ENCODE measurements at regions not wholly inside any gene's neighbourhood (a gene's known extent, or its start where the extent isn't known, plus 50 kb on each side); places are given as distances from the start of the nearest gene placed in this dataset.
"Not testable (repeated sequence)": the region's sequence is repeated elsewhere in the genome, so short reads cannot be mapped to it uniquely, and the experiment has no call there.

- H3K9me3 ChIP-seq (ENCODE audit: insufficient read depth, low read depth): no peaks in the 10 kb centered on the region
- TF ChIP-seq, protein P1, sequence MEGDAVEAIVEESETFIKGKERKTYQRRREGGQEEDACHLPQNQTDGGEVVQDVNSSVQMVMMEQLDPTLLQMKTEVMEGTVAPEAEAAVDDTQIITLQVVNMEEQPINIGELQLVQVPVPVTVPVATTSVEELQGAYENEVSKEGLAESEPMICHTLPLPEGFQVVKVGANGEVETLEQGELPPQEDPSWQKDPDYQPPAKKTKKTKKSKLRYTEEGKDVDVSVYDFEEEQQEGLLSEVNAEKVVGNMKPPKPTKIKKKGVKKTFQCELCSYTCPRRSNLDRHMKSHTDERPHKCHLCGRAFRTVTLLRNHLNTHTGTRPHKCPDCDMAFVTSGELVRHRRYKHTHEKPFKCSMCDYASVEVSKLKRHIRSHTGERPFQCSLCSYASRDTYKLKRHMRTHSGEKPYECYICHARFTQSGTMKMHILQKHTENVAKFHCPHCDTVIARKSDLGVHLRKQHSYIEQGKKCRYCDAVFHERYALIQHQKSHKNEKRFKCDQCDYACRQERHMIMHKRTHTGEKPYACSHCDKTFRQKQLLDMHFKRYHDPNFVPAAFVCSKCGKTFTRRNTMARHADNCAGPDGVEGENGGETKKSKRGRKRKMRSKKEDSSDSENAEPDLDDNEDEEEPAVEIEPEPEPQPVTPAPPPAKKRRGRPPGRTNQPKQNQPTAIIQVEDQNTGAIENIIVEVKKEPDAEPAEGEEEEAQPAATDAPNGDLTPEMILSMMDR (conservative IDR thresholded peaks at IDR 0.05): no peak
- TF ChIP-seq EZH2 (IDR thresholded peaks at IDR 0.05; ENCODE audit: low read depth): no peak
- H3K79me2 ChIP-seq (ENCODE audit: low read depth): no peaks in the 10 kb centered on the region
- H4K20me1 ChIP-seq (ENCODE audit: insufficient read depth): no peaks in the 10 kb centered on the region
- no peaks in the 10 kb centered on the region for H3K4me1 ChIP-seq (replicated peaks; ENCODE audit: insufficient read depth)
- H3F3A ChIP-seq (ENCODE audit: insufficient read depth, low read depth): no peaks in the 10 kb centered on the region
- BruUV-seq (replicated peaks): no TSS peak
- no peaks in the 10 kb centered on the region for H3K36me3 ChIP-seq (ENCODE audit: low read depth)
- intact Hi-C loops (cut with micrococcal nuclease; ENCODE audit: unreplicated experiment): no loop called here
- no peak overlapping the region for H3K4me2 ChIP-seq
- H3K27me3 ChIP-seq (ENCODE audit: insufficient read depth, low read depth): no peaks in the 10 kb centered on the region
- no peak overlapping the region for H3K4me3 ChIP-seq
- H2AFZ ChIP-seq: no peak overlapping the region
- no peaks in the 10 kb centered on the region for H3K9me2 ChIP-seq (ENCODE audit: insufficient read depth)
- no peak for DNase-seq
- no peak overlapping the region for H3K27ac ChIP-seq
- CTCF ChIA-PET: no interaction called here
- POLR2A ChIA-PET (ENCODE audit: unreplicated experiment): no interaction called here
Observed at GRCh38 chr9:101814064-101814463, 75.6 kb upstream of the GRIN3A start.

DNA sequence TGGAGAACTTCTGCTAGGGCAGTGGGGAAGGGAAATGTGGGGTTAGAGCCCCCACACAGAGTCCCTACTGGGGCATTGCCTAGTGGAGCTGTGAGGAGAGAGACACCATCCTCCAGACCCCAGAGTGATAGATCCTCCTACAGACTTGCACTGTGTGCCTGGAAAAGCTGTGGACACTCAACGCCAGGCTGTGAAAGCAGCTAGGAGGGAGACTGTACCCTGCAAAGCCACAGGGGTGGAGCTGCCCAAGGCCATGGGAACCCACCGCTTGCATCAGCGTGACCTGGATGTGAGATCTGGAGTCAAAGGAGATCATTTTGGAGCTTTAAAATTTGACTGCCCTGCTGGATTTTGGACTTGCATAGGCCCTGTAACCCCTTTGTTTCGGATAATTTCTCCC is 69.4 kb upstream of the GRIN3A start:
- CTCF ChIA-PET; H3K27me3 ChIP-seq (ENCODE audit: insufficient read depth, low read depth); H3K4me3 ChIP-seq; BruUV-seq (replicated peaks); H3F3A ChIP-seq (ENCODE audit: insufficient read depth, low read depth); H3K4me2 ChIP-seq; H4K20me1 ChIP-seq (ENCODE audit: insufficient read depth); H3K4me1 ChIP-seq (replicated peaks; ENCODE audit: insufficient read depth); H2AFZ ChIP-seq; DNase-seq; intact Hi-C loops (cut with micrococcal nuclease; ENCODE audit: unreplicated experiment); H3K9me3 ChIP-seq (ENCODE audit: insufficient read depth, low read depth); H3K27ac ChIP-seq; POLR2A ChIA-PET (ENCODE audit: unreplicated experiment); H3K9me2 ChIP-seq (ENCODE audit: insufficient read depth); H3K79me2 ChIP-seq (ENCODE audit: low read depth); H3K36me3 ChIP-seq (ENCODE audit: low read depth): not testable (repeated sequence)

DNA sequence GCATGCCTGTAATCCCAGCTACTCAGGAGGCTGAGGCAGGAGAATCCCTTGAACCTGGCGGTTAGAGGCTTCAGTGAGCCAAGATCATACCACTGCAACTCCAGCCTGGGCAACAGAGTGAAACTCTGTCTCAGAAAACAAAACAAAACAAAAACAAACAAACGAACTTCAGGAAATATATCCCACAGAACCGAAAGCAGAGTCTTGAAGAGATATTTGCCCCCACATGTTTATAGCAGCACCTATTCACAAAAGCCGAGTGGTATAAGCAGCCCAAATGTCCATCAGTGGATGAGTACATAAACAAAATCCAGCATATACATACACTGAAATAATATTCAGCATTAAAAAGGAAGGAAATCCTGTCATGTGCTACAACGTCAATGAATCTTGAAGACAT is 57.6 kb upstream of the GRIN3A start:
- Histone ChIP-seq H3K4me1 (replicated peaks; ENCODE audit: insufficient read depth) (no peaks in the 10 kb centered on the region), H3K4me3 (no peak overlapping the region), H3K79me2 (ENCODE audit: low read depth) (no peaks in the 10 kb centered on the region), H3K9me3 (ENCODE audit: insufficient read depth, low read depth) (no peaks in the 10 kb centered on the region), H3K36me3 (ENCODE audit: low read depth) (no peaks in the 10 kb centered on the region), H3K27me3 (ENCODE audit: insufficient read depth, low read depth) (no peaks in the 10 kb centered on the region), H2AFZ (no peak overlapping the region; the same call in 1 of the 2 replicates), H3F3A (ENCODE audit: insufficient read depth, low read depth) (no peaks in the 10 kb centered on the region), H3K4me2 (no peak overlapping the region), H3K9me2 (ENCODE audit: insufficient read depth) (no peaks in the 10 kb centered on the region), H4K20me1 (ENCODE audit: insufficient read depth) (no peaks in the 10 kb centered on the region; the same call in 1 of the 2 replicates), H3K27ac (no peak overlapping the region)
- TF ChIP-seq, protein P1 (conservative IDR thresholded peaks at IDR 0.05): no peak
- TF ChIP-seq EZH2 (IDR thresholded peaks at IDR 0.05; ENCODE audit: low read depth): no peak
- no TSS peak for BruUV-seq (replicated peaks)
- POLR2A ChIA-PET (ENCODE audit: unreplicated experiment): no interaction called here
- DNase-seq: no peak
- CTCF ChIA-PET: no interaction called here
- intact Hi-C loops (cut with micrococcal nuclease; ENCODE audit: unreplicated experiment): loop anchor here (5.0 kb wide), 1 partner anchor 194 kb away; no protein-coding TSS in a partner anchor

GRCh38 chr9:101795147-101795546 is 56.7 kb upstream of the GRIN3A start:
- Histone ChIP-seq H3K4me3 (no peak overlapping the region), H3K4me1 (replicated peaks; ENCODE audit: insufficient read depth) (no peaks in the 10 kb centered on the region), H3K9me3 (ENCODE audit: insufficient read depth, low read depth) (no peaks in the 10 kb centered on the region), H3K79me2 (ENCODE audit: low read depth) (no peaks in the 10 kb centered on the region), H3K9me2 (ENCODE audit: insufficient read depth) (no peaks in the 10 kb centered on the region), H3K27ac (no peak overlapping the region), H3K27me3 (ENCODE audit: insufficient read depth, low read depth) (no peaks in the 10 kb centered on the region), H3K4me2 (no peak overlapping the region), H2AFZ (no peak overlapping the region), H3K36me3 (ENCODE audit: low read depth) (no peaks in the 10 kb centered on the region), H4K20me1 (ENCODE audit: insufficient read depth) (no peaks in the 10 kb centered on the region; the same call in 1 of the 2 replicates), H3F3A (ENCODE audit: insufficient read depth, low read depth) (no peaks in the 10 kb centered on the region)
- CTCF ChIA-PET: no interaction called here
- intact Hi-C loops (cut with micrococcal nuclease; ENCODE audit: unreplicated experiment): loop anchor here (5.0 kb wide), 1 partner anchor 193 kb away; no protein-coding TSS in a partner anchor
- BruUV-seq (replicated peaks): no TSS peak
- POLR2A ChIA-PET (ENCODE audit: unreplicated experiment): no interaction called here
- TF ChIP-seq, protein P1 (conservative IDR thresholded peaks at IDR 0.05): no peak
- TF ChIP-seq EZH2 (IDR thresholded peaks at IDR 0.05; ENCODE audit: low read depth): no peak
- no peak for DNase-seq
